ENCODE measurements at regions not wholly inside any gene's neighbourhood (a gene's known extent, or its start where the extent isn't known, plus 50 kb on each side); places are given as distances from the start of the nearest gene placed in this dataset.

GRCh38 chr2:147389218-147389617, 455.6 kb upstream of the ACVR2A start:
- H3K27ac Mint-ChIP-seq: no peak overlapping the region
- no peaks in the 10 kb centered on the region for H3K27me3 ChIP-seq (replicated peaks in 1 of 4; ENCODE audit: control extremely low read depth in 1 of 4, control insufficient read depth in 3 of 4, insufficient read depth in 4 of 4, low read length in 3 of 4)
- H3K79me2 ChIP-seq (ENCODE audit: control insufficient read depth, insufficient read depth, low read length): no peaks in the 10 kb centered on the region
- H3K9ac ChIP-seq (ENCODE audit: low read length): no peak overlapping the region
- DNase-seq (no peak), ATAC-seq (ENCODE audit: low read depth) (no peak)
- no peaks in the 10 kb centered on the region for H3K9me3 Mint-ChIP-seq (ENCODE audit: insufficient read depth)
- 88% methylated on average over 5 of the region's 5 CpGs for WGBS (ENCODE audit: insufficient coverage)
- H3K4me3 ChIP-seq (ENCODE audit: control extremely low read depth in 1 of 5, extremely low read depth in 1 of 5, insufficient read depth in 1 of 5, low read depth in 2 of 5, low read length in 4 of 5): no peak overlapping the region
- intact Hi-C loops (cut with micrococcal nuclease): no loop called here
- no peaks in the 10 kb centered on the region for H3K4me1 ChIP-seq (ENCODE audit: control insufficient read depth in 2 of 2, insufficient read depth in 2 of 2, low read length in 2 of 2)
- H3K4me1 Mint-ChIP-seq: no peaks in the 10 kb centered on the region
- peaks cover 3% of the 10 kb centered on the region for H3K27me3 Mint-ChIP-seq
- no peak overlapping the region for H3K27ac ChIP-seq (ENCODE audit: low read length in 2 of 2)
- no peak overlapping the region for H3K4me2 ChIP-seq (replicated peaks; ENCODE audit: low read depth, low read length, poor library complexity, severe bottlenecking)
- H3K9me3 ChIP-seq (ENCODE audit: control extremely low read depth in 1 of 3, control insufficient read depth in 2 of 3, insufficient read depth in 1 of 3, low read length in 2 of 3): no peaks in the 10 kb centered on the region
- H2AFZ ChIP-seq (ENCODE audit: insufficient read depth, low read depth, low read length, poor library complexity, severe bottlenecking): no peak overlapping the region
- H3K4me3 Mint-ChIP-seq: no peak overlapping the region
- no peak for TF ChIP-seq EZH2 (IDR thresholded peaks at IDR 0.05; ENCODE audit: borderline replicate concordance, insufficient read depth, low read depth, low read length, poor library complexity, severe bottlenecking)
- TF ChIP-seq CTCF (IDR thresholded peaks at IDR 0.05): no peak
- CTCF ChIA-PET: no interaction called here
- no peaks in the 10 kb centered on the region for H3K36me3 ChIP-seq (replicated peaks in 1 of 2; ENCODE audit: control extremely low read depth in 1 of 2, control insufficient read depth in 1 of 2, extremely low read depth in 1 of 2, insufficient read depth in 2 of 2, low read length in 1 of 2)
- POLR2A ChIA-PET: no interaction called here
- H4K20me1 ChIP-seq (ENCODE audit: control insufficient read depth, insufficient read depth, low read length, poor library complexity, severe bottlenecking): no peaks in the 10 kb centered on the region

- Histone ChIP-seq H3K36me3 (replicated peaks in 1 of 2; ENCODE audit: control extremely low read depth in 1 of 2, control insufficient read depth in 1 of 2, extremely low read depth in 1 of 2, insufficient read depth in 2 of 2, low read length in 1 of 2) (no peaks in the 10 kb centered on the region), H2AFZ (ENCODE audit: insufficient read depth, low read depth, low read length, poor library complexity, severe bottlenecking) (no peak overlapping the region), H3K9ac (ENCODE audit: low read length) (no peak overlapping the region), H4K20me1 (ENCODE audit: control insufficient read depth, insufficient read depth, low read length, poor library complexity, severe bottlenecking) (no peaks in the 10 kb centered on the region), H3K79me2 (ENCODE audit: control insufficient read depth, insufficient read depth, low read length) (no peaks in the 10 kb centered on the region), H3K27me3 (replicated peaks in 1 of 4; ENCODE audit: control extremely low read depth in 1 of 4, control insufficient read depth in 3 of 4, insufficient read depth in 4 of 4, low read length in 3 of 4) (no peaks in the 10 kb centered on the region), H3K4me1 (ENCODE audit: control insufficient read depth in 2 of 2, insufficient read depth in 2 of 2, low read length in 2 of 2) (no peaks in the 10 kb centered on the region), H3K9me3 (ENCODE audit: control extremely low read depth in 1 of 3, control insufficient read depth in 2 of 3, insufficient read depth in 1 of 3, low read length in 2 of 3) (no peaks in the 10 kb centered on the region), H3K4me2 (replicated peaks; ENCODE audit: low read depth, low read length, poor library complexity, severe bottlenecking) (no peak overlapping the region), H3K27ac (ENCODE audit: low read length in 2 of 2) (no peak overlapping the region), H3K4me3 (ENCODE audit: control extremely low read depth in 1 of 5, extremely low read depth in 1 of 5, insufficient read depth in 1 of 5, low read depth in 2 of 5, low read length in 4 of 5) (no peak overlapping the region)
- Mint-ChIP-seq H3K4me1 (no peaks in the 10 kb centered on the region), H3K27me3 (peaks cover 3% of the 10 kb centered on the region), H3K4me3 (no peak overlapping the region), H3K9me3 (ENCODE audit: insufficient read depth) (no peaks in the 10 kb centered on the region), H3K27ac (no peak overlapping the region)
- no CpG with 5 or more reads among the region's 2 CpGs for WGBS (ENCODE audit: insufficient coverage)
- DNase-seq: no peak
- intact Hi-C loops (cut with micrococcal nuclease): no loop called here
- ChIA-PET POLR2A (no interaction called here), CTCF (no interaction called here)
- ATAC-seq (ENCODE audit: low read depth): no peak
- no peak for TF ChIP-seq CTCF (IDR thresholded peaks at IDR 0.05)
- no peak for TF ChIP-seq EZH2 (IDR thresholded peaks at IDR 0.05; ENCODE audit: borderline replicate concordance, insufficient read depth, low read depth, low read length, poor library complexity, severe bottlenecking)
Measured at GRCh38 chr2:147388217-147388616, 456.6 kb upstream of the ACVR2A start.
